Neural progenitor cell (in vitro differentiated cells): ENCODE measurements at regions not wholly inside any gene's neighbourhood (a gene's known extent, or its start where the extent isn't known, plus 50 kb on each side); places are given as distances from the start of the nearest gene placed in this dataset.
"Not testable (repeated sequence)": the region's sequence is repeated elsewhere in the genome, so short reads cannot be mapped to it uniquely, and the experiment has no call there.

ENCODE experiments used
- EZH2 ChIP-seq: fragments of 200-600 bp; sonication (generic); IDR thresholded peaks from 2 replicates; pipeline ENCODE4 v1.6.1; 2017; ENCODE audit warnings: antibody characterized with exemption, mild to moderate bottlenecking, moderate library complexity
- TF ChIP-seq, protein P1 (sequence below): fragments of 200-600 bp; sonication (generic); IDR thresholded peaks from 2 replicates; pipeline ENCODE4 v1.5.1; 2017; ENCODE audit warnings: antibody characterized with exemption, mild to moderate bottlenecking

DNA sequence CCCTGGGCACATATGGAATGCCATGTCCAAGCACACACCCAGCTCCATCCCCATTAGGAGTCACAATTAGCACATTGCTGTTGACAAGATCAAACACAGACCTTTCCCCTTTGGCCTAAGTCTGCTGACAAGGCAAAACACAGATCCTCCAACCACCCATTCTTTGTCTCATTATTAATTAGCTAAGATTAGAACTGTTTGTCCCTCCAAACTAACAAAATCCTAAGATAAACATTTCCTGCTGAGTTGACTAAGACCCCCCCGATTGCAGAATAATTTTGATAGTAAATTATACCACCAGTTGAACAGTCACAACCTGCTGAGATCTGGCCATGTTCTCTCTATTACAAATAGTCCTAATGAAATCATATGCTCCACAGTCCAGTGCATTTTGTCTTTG, 186.7 kb downstream of the SPATA31A1 start:
- TF ChIP-seq, protein P1, sequence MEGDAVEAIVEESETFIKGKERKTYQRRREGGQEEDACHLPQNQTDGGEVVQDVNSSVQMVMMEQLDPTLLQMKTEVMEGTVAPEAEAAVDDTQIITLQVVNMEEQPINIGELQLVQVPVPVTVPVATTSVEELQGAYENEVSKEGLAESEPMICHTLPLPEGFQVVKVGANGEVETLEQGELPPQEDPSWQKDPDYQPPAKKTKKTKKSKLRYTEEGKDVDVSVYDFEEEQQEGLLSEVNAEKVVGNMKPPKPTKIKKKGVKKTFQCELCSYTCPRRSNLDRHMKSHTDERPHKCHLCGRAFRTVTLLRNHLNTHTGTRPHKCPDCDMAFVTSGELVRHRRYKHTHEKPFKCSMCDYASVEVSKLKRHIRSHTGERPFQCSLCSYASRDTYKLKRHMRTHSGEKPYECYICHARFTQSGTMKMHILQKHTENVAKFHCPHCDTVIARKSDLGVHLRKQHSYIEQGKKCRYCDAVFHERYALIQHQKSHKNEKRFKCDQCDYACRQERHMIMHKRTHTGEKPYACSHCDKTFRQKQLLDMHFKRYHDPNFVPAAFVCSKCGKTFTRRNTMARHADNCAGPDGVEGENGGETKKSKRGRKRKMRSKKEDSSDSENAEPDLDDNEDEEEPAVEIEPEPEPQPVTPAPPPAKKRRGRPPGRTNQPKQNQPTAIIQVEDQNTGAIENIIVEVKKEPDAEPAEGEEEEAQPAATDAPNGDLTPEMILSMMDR: not testable (repeated sequence)
- TF ChIP-seq EZH2: not testable (repeated sequence)
